ENCODE measurements at regions not wholly inside any gene's neighbourhood (a gene's known extent, or its start where the extent isn't known, plus 50 kb on each side); places are given as distances from the start of the nearest gene placed in this dataset.

DNA sequence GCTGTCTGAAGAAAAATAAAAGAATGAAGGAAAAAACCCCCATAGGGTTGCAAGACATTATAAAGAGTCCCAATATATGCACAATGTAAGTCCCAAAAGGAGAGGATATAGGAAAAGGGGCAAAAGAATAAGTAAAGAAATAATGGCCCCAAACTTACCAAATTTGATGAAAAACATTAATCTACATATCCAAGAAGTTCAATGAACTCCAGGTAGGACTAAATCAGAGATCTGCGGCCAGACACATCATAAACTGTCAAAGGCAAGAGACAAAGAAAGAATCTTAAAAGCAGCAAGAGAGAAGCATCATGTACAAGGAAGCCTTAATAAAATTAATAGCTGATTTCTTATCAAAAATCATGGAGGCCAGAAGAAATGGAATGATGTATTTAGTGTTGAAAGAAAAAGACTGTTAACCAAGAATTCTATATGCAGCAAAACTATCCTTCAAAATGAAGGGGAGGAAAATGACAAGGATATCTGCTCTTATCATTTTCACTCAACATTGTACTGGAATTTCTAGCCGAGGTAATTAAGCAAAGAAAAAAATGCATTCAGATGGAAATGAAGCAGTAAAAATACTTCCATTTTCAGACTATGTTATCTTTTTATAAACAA lies 95.7 kb upstream of the GLI3 start:
- no peak overlapping the region for H3K4me3 Mint-ChIP-seq (ENCODE audit: unreplicated experiment)
- H3K36me3 Mint-ChIP-seq (ENCODE audit: unreplicated experiment), result peaks cover 12% of the 10 kb centered on the region
- TF ChIP-seq, protein P1, sequence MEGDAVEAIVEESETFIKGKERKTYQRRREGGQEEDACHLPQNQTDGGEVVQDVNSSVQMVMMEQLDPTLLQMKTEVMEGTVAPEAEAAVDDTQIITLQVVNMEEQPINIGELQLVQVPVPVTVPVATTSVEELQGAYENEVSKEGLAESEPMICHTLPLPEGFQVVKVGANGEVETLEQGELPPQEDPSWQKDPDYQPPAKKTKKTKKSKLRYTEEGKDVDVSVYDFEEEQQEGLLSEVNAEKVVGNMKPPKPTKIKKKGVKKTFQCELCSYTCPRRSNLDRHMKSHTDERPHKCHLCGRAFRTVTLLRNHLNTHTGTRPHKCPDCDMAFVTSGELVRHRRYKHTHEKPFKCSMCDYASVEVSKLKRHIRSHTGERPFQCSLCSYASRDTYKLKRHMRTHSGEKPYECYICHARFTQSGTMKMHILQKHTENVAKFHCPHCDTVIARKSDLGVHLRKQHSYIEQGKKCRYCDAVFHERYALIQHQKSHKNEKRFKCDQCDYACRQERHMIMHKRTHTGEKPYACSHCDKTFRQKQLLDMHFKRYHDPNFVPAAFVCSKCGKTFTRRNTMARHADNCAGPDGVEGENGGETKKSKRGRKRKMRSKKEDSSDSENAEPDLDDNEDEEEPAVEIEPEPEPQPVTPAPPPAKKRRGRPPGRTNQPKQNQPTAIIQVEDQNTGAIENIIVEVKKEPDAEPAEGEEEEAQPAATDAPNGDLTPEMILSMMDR (IDR thresholded peaks at IDR 0.05; ENCODE audit: partially characterized antibody, unreplicated experiment), result no peak
- H3K4me1 Mint-ChIP-seq (ENCODE audit: low read depth, unreplicated experiment), result no peaks in the 10 kb centered on the region
- peaks cover 2% of the 10 kb centered on the region for H3K27me3 Mint-ChIP-seq (ENCODE audit: unreplicated experiment)
- no peak for DNase-seq
- peaks cover 3% of the 10 kb centered on the region for H3K9me3 Mint-ChIP-seq (ENCODE audit: unreplicated experiment)
- H3K27ac Mint-ChIP-seq (ENCODE audit: unreplicated experiment), result no peak overlapping the region

DNA sequence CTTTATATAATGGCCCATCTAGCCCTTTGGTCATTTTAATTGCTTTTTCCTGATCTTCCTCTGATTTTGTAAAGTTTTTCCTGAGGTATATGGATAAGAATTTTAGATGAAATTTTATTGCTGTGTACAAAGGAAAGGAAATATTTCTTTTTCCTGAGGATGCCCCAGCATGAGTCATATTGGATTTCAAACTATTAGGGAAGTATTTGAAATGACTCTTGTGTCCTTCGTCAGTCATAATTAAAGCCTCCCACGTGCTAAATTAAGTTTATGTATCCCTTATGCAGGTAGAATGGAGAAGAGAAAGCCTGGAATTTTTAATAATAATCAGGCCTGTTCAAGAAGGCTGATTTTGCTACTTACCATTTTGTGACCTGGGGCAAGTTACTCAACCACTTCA lies 82.6 kb upstream of the GLI3 start:
- TF ChIP-seq, protein P1 (IDR thresholded peaks at IDR 0.05; ENCODE audit: partially characterized antibody, unreplicated experiment), result no peak
- no peaks in the 10 kb centered on the region for H3K27me3 Mint-ChIP-seq (ENCODE audit: unreplicated experiment)
- DNase-seq, result no peak
- no peak overlapping the region for H3K4me3 Mint-ChIP-seq (ENCODE audit: unreplicated experiment)
- H3K36me3 Mint-ChIP-seq (ENCODE audit: unreplicated experiment), result no peaks in the 10 kb centered on the region
- no peak overlapping the region for H3K27ac Mint-ChIP-seq (ENCODE audit: unreplicated experiment)
- H3K4me1 Mint-ChIP-seq (ENCODE audit: low read depth, unreplicated experiment), result no peaks in the 10 kb centered on the region
- H3K9me3 Mint-ChIP-seq (ENCODE audit: unreplicated experiment), result no peaks in the 10 kb centered on the region

DNA sequence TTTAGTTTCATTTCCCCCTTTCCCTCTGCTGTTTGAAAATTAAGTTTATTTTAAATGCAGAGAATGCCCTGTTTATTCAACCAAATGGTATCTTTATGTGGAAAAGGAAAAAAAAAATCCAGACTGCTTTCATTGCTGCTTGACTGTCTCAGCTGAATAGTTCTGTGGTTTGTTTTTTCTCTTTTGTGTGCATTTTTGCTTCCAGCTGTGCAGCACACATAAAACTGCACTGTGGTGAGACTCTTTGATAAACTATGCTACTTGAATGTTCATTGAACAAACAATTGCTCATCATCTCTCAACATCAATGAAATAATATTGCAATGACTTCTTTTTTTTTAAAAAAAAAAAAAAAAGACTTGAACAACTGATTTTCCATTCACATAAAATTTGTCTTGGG lies 78.6 kb upstream of the GLI3 start:
- H3K4me3 Mint-ChIP-seq (ENCODE audit: unreplicated experiment), result no peak overlapping the region
- TF ChIP-seq, protein P1 (IDR thresholded peaks at IDR 0.05; ENCODE audit: partially characterized antibody, unreplicated experiment), result no peak
- H3K27me3 Mint-ChIP-seq (ENCODE audit: unreplicated experiment), result peaks cover 2% of the 10 kb centered on the region
- no peak overlapping the region for H3K27ac Mint-ChIP-seq (ENCODE audit: unreplicated experiment)
- no peaks in the 10 kb centered on the region for H3K4me1 Mint-ChIP-seq (ENCODE audit: low read depth, unreplicated experiment)
- DNase-seq, result no peak
- H3K9me3 Mint-ChIP-seq (ENCODE audit: unreplicated experiment), result no peaks in the 10 kb centered on the region
- H3K36me3 Mint-ChIP-seq (ENCODE audit: unreplicated experiment), result no peaks in the 10 kb centered on the region

DNA sequence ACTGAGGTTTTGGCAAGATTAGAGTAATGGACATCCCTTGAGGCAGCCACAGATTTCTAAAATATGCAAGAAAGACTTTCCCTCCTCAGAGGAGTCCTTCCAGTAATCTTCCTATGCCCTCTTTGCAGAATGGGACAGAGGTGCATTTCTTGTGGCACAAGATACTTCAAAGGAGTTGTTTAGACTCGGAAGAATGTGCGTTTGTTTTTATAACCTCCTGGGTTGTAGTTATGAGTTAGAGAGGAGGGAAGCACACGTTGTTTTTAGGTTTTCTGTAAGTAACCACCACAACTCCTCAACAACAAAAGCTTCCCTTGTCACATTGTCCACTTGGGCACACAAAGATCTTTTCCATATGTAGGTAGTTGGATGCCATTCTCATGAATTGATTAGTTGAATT lies 78.1 kb upstream of the GLI3 start:
- H3K4me3 Mint-ChIP-seq (ENCODE audit: unreplicated experiment), result no peak overlapping the region
- no peak overlapping the region for H3K27ac Mint-ChIP-seq (ENCODE audit: unreplicated experiment)
- H3K36me3 Mint-ChIP-seq (ENCODE audit: unreplicated experiment), result no peaks in the 10 kb centered on the region
- no peak for DNase-seq
- no peaks in the 10 kb centered on the region for H3K9me3 Mint-ChIP-seq (ENCODE audit: unreplicated experiment)
- no peaks in the 10 kb centered on the region for H3K4me1 Mint-ChIP-seq (ENCODE audit: low read depth, unreplicated experiment)
- peaks cover 2% of the 10 kb centered on the region for H3K27me3 Mint-ChIP-seq (ENCODE audit: unreplicated experiment)
- TF ChIP-seq, protein P1 (IDR thresholded peaks at IDR 0.05; ENCODE audit: partially characterized antibody, unreplicated experiment), result no peak

DNA sequence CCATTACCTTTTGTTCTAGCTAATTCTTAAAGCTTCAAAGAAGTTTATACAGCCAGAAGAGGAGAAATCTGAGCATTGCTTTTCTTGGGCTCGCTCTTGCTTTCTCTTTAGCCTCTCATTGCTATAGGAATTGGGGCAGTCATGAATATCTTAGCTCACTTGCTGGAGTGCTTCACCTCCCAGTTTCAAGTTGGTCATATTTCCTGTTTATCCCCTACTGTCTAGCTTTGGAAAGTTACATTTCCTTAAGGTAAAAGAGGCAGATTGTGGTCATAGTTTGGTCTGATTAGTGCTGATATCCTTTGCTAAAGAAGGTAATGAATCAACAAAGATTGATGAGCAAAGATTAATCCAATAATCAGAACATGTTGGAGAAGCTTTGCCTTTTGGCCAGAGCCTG lies 77.7 kb upstream of the GLI3 start:
- H3K4me3 Mint-ChIP-seq (ENCODE audit: unreplicated experiment), result no peak overlapping the region
- no peak overlapping the region for H3K27ac Mint-ChIP-seq (ENCODE audit: unreplicated experiment)
- H3K9me3 Mint-ChIP-seq (ENCODE audit: unreplicated experiment), result no peaks in the 10 kb centered on the region
- no peaks in the 10 kb centered on the region for H3K36me3 Mint-ChIP-seq (ENCODE audit: unreplicated experiment)
- H3K4me1 Mint-ChIP-seq (ENCODE audit: low read depth, unreplicated experiment), result no peaks in the 10 kb centered on the region
- TF ChIP-seq, protein P1 (IDR thresholded peaks at IDR 0.05; ENCODE audit: partially characterized antibody, unreplicated experiment), result no peak
- DNase-seq, result no peak
- H3K27me3 Mint-ChIP-seq (ENCODE audit: unreplicated experiment), result peaks cover 2% of the 10 kb centered on the region
